Neural progenitor cell (in vitro differentiated cells): ENCODE measurements at regions not wholly inside any gene's neighbourhood (a gene's known extent, or its start where the extent isn't known, plus 50 kb on each side); places are given as distances from the start of the nearest gene placed in this dataset.

Experiments used
- CTCF ChIP-seq: fragments of 200-600 bp; sonication (generic); IDR thresholded peaks from 2 replicates; pipeline ENCODE4 v1.5.1; 2017; ENCODE audit warnings: antibody characterized with exemption, mild to moderate bottlenecking
- EZH2 ChIP-seq: fragments of 200-600 bp; sonication (generic); IDR thresholded peaks from 2 replicates; pipeline ENCODE4 v1.6.1; 2017; ENCODE audit warnings: antibody characterized with exemption, mild to moderate bottlenecking, moderate library complexity

- TF ChIP-seq EZH2, result no peak
- TF ChIP-seq CTCF, result no peak
Observed at GRCh38 chr14:105900398-105901160, 374.2 kb downstream of the TMEM121 start.
